ENCODE measurements at regions not wholly inside any gene's neighbourhood (a gene's known extent, or its start where the extent isn't known, plus 50 kb on each side); places are given as distances from the start of the nearest gene placed in this dataset.

DNA sequence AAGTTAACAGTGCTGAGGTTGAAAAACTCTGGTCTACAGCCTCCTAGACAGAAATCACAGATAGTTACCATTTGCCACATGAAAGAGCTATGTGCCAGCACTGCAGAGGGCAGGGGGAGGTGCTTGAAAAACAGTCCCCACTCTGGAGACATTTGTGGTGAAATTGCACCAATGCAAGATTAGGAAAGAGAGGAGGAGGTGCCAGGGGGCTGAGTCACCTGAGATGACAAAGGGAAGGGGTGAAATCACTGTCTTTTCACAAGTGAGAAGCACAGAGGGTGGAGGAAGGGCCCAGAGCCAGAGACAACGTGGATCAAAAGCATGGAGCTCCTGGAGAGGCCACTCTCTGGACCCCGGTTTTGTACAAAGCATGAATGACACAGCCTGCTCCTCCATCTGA, 196.3 kb downstream of the BUD13 start:
- H3K4me1 ChIP-seq: no peaks in the 10 kb centered on the region
- 13% methylated on average over 1 of the region's 2 CpGs for WGBS (ENCODE audit: missing lambda C conversion rate)
- no peaks in the 10 kb centered on the region for H3K9me3 ChIP-seq
- no peak for FAIRE-seq
- DNase-seq (ENCODE audit: low read depth in 1 of 2, low spot score in 1 of 2): no peak
- ChIA-PET POLR2A (no interaction called here), CTCF (no interaction called here)
- peak in 1 of 2 experiments; percentile 68; a peak in 2 of 6 replicates for ATAC-seq
- H3K4me2 ChIP-seq: no peak overlapping the region
- TF ChIP-seq RFX5 (IDR thresholded peaks at IDR 0.05) (no peak), CHD2 (IDR thresholded peaks at IDR 0.05; ENCODE audit: low read length, partially characterized antibody) (no peak), CTCF (IDR thresholded peaks at IDR 0.05) (no peak), BCL3 (IDR thresholded peaks at IDR 0.05) (no peak), SMC3 (IDR thresholded peaks at IDR 0.05) (no peak), RCOR1 (IDR thresholded peaks at IDR 0.05; ENCODE audit: low read depth, low read length) (no peak), RARB (CRISPR knock-in tag; IDR thresholded peaks at IDR 0.05) (no peak), JUN (IDR thresholded peaks at IDR 0.05) (no peak), FOSB (CRISPR knock-in tag; IDR thresholded peaks at IDR 0.05) (no peak), HOXA7 (CRISPR knock-in tag; IDR thresholded peaks at IDR 0.05) (no peak), MYC (IDR thresholded peaks at IDR 0.05; ENCODE audit: borderline replicate concordance, low read length) (no peak)
- no peak overlapping the region for H3K27ac ChIP-seq
- no peak overlapping the region for H3K4me3 ChIP-seq

GRCh38 chr11:116567721-116568242, 205.0 kb downstream of the BUD13 start:
- ATAC-seq: no peak
- CTCF ChIA-PET: no interaction called here
- POLR2A ChIA-PET: no interaction called here

DNA sequence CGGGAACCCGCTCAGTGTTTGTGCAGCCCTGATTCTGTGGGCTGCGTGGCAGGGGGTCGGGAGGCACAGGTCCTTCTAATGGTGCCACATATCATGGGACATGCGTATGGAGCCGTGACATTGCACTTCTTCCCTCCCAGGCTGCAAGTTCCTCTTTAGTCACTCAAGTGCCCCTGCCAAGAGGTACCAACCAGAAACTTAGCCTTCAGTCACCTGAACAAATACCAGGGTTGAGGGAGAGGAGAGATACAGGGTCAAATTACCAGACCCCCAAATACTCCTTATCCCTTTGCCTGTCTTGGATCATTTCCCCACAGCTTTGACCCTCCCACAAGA, 209.1 kb downstream of the BUD13 start:
- Histone ChIP-seq H3K4me2 (peak overlapping the region; percentile 73), H3K4me1 (peaks cover 18% of the 10 kb centered on the region), H3K27ac (peak overlapping the region; percentile 49 to 55), H3K9me3 (no peaks in the 10 kb centered on the region), H3K4me3 (no peak overlapping the region)
- FAIRE-seq: no peak
- CTCF ChIA-PET: interaction anchor here (1.9 kb wide), 1 partner anchor 11 kb away, joined by 4 read pairs; no protein-coding TSS in a partner anchor
- TF ChIP-seq MAFK (IDR thresholded peaks at IDR 0.05; ENCODE audit: partially characterized antibody) (no peak), TFCP2L1 (CRISPR knock-in tag; IDR thresholded peaks at IDR 0.05) (no peak), EHF (CRISPR knock-in tag; IDR thresholded peaks at IDR 0.05) (no peak)
- DNase-seq (ENCODE audit: low read depth in 1 of 2, low spot score in 1 of 2): no peak
- ATAC-seq: peak; percentile 64 to 67
- POLR2A ChIA-PET: no interaction called here
- 14% methylated on average over 4 of the region's 6 CpGs for WGBS (ENCODE audit: missing lambda C conversion rate)

More at GRCh38 chr11:116567721-116568242, 205.0 kb downstream of the BUD13 start:
- DNase-seq (ENCODE audit: low read depth in 1 of 2, low spot score in 1 of 2) (no peak), FAIRE-seq (no peak)
- Histone ChIP-seq H3K4me1 (peaks cover 14% of the 10 kb centered on the region), H3K9me3 (no peaks in the 10 kb centered on the region), H3K4me3 (no peak overlapping the region), H3K4me2 (no peak overlapping the region), H3K27ac (no peak overlapping the region)
- no peak for TF ChIP-seq FOXS1 (CRISPR knock-in tag; IDR thresholded peaks at IDR 0.05)
- TF ChIP-seq MAX (IDR thresholded peaks at IDR 0.05): no peak
- TF ChIP-seq, protein P1, sequence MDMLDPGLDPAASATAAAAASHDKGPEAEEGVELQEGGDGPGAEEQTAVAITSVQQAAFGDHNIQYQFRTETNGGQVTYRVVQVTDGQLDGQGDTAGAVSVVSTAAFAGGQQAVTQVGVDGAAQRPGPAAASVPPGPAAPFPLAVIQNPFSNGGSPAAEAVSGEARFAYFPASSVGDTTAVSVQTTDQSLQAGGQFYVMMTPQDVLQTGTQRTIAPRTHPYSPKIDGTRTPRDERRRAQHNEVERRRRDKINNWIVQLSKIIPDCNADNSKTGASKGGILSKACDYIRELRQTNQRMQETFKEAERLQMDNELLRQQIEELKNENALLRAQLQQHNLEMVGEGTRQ (IDR thresholded peaks at IDR 0.05): no peak
- TF ChIP-seq POLR2A (IDR thresholded peaks at IDR 0.05; ENCODE audit: low read length): no peak
- WGBS (ENCODE audit: missing lambda C conversion rate): 69% methylated on average over 7 of the region's 9 CpGs
